T-helper 9 cell (primary cell): ENCODE measurements at regions not wholly inside any gene's neighbourhood (a gene's known extent, or its start where the extent isn't known, plus 50 kb on each side); places are given as distances from the start of the nearest gene placed in this dataset.
"Not testable (repeated sequence)": the region's sequence is repeated elsewhere in the genome, so short reads cannot be mapped to it uniquely, and the experiment has no call there.

Source experiments
- DNase-seq: peaks from one replicate; pipeline ENCODE4 v3.0.0-alpha.2; 2020

- no peak for DNase-seq
These were observed 57.3 kb downstream of the MED10 start for GRCh38 chr5:6321078-6321477.

GRCh38 chr5:6319116-6319515 is 59.2 kb downstream of the MED10 start:
- no peak for DNase-seq

- no peak for DNase-seq
These were observed 61.1 kb downstream of the MED10 start for GRCh38 chr5:6317116-6317798.

- DNase-seq, result no peak
These were observed 62.8 kb downstream of the MED10 start for GRCh38 chr5:6315580-6315979.

- no peak for DNase-seq
These were observed 66.5 kb downstream of the MED10 start for GRCh38 chr5:6311568-6312501.

- no peak for DNase-seq
These were observed 68.4 kb downstream of the MED10 start for GRCh38 chr5:6309949-6310348.

- no peak for DNase-seq
These were observed 69.7 kb downstream of the MED10 start for GRCh38 chr5:6308683-6309082.

GRCh38 chr5:6307304-6307703 is 71.0 kb downstream of the MED10 start:
- no peak for DNase-seq

- DNase-seq, result no peak
These were observed 72.5 kb downstream of the MED10 start for GRCh38 chr5:6305853-6306252.

- DNase-seq, result no peak
These were observed 75.7 kb downstream of the MED10 start for GRCh38 chr5:6302684-6303083.

- DNase-seq, result no peak
These were observed 76.3 kb downstream of the MED10 start for GRCh38 chr5:6302075-6302474.

- DNase-seq, result no peak
These were observed 81.8 kb downstream of the MED10 start for GRCh38 chr5:6296524-6296923.

- no peak for DNase-seq
These were observed 86.4 kb downstream of the MED10 start for GRCh38 chr5:6291961-6292360.

GRCh38 chr5:6289239-6289638 is 89.1 kb downstream of the MED10 start:
- no peak for DNase-seq

GRCh38 chr5:6287176-6287575 is 91.2 kb downstream of the MED10 start:
- DNase-seq, result no peak

- no peak for DNase-seq
These were observed 91.9 kb downstream of the MED10 start for GRCh38 chr5:6286404-6286803.

GRCh38 chr5:6284491-6284890 is 93.9 kb downstream of the MED10 start:
- DNase-seq, result not testable (repeated sequence)

- no peak for DNase-seq
These were observed 96.0 kb downstream of the MED10 start for GRCh38 chr5:6282352-6282751.

GRCh38 chr5:6281818-6282217 is 96.5 kb downstream of the MED10 start:
- no peak for DNase-seq

GRCh38 chr5:6280425-6281100 is 97.8 kb downstream of the MED10 start:
- no peak for DNase-seq

GRCh38 chr5:6279607-6280006 is 98.7 kb downstream of the MED10 start:
- DNase-seq, result no peak

GRCh38 chr5:6274846-6275543 is 103.4 kb downstream of the MED10 start:
- DNase-seq, result no peak

GRCh38 chr5:6273749-6274148 is 104.6 kb downstream of the MED10 start:
- DNase-seq, result no peak
